C4-2B (cell line): ENCODE measurements at regions not wholly inside any gene's neighbourhood (a gene's known extent, or its start where the extent isn't known, plus 50 kb on each side); places are given as distances from the start of the nearest gene placed in this dataset.

ENCODE experiments used
- ZFX ChIP-seq: fragments of 450-650 bp; IDR thresholded peaks from 2 replicates; pipeline ENCODE4 v1.6.1; 2017
- TF ChIP-seq, protein P1 (sequence below): fragments of 450-650 bp; conservative IDR thresholded peaks from 2 replicates; pipeline ENCODE4 v1.5.1; 2017; ENCODE audit warnings: mild to moderate bottlenecking

DNA sequence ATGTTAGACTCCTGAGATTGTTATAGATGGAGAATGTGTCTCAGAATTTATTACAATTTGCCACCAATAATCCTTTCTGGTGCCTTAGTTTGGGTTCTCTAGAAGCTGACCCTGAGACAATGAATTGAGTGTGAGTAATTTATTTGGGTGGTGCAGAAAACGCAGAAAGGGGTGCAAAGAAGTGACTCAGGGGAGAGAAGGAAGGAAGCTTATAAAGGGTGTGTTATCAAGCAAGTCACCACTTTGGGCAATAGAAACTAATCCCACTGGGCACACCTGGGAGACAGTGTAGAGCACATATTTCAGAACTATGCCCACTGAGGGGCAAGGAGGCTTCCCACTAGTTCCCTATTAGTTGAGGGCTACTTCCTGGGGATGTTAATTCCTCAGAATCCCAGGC lies 320.6 kb downstream of the MID1IP1 start:
- TF ChIP-seq, protein P1, sequence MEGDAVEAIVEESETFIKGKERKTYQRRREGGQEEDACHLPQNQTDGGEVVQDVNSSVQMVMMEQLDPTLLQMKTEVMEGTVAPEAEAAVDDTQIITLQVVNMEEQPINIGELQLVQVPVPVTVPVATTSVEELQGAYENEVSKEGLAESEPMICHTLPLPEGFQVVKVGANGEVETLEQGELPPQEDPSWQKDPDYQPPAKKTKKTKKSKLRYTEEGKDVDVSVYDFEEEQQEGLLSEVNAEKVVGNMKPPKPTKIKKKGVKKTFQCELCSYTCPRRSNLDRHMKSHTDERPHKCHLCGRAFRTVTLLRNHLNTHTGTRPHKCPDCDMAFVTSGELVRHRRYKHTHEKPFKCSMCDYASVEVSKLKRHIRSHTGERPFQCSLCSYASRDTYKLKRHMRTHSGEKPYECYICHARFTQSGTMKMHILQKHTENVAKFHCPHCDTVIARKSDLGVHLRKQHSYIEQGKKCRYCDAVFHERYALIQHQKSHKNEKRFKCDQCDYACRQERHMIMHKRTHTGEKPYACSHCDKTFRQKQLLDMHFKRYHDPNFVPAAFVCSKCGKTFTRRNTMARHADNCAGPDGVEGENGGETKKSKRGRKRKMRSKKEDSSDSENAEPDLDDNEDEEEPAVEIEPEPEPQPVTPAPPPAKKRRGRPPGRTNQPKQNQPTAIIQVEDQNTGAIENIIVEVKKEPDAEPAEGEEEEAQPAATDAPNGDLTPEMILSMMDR, result no peak
- no peak for TF ChIP-seq ZFX
